GM12864 (cell line): ENCODE measurements at regions not wholly inside any gene's neighbourhood (a gene's known extent, or its start where the extent isn't known, plus 50 kb on each side); places are given as distances from the start of the nearest gene placed in this dataset.

ENCODE experiments used
- DNase-seq: peaks from one replicate; pipeline ENCODE4 v3.0.0-alpha.2; 2011; ENCODE audit warnings: low read depth
- H3K4me3 ChIP-seq: 2 replicates; pipeline ENCODE4 v1.5.1; 2011; ENCODE audit warnings: mild to moderate bottlenecking, low read depth, low read length, control low read depth
- TF ChIP-seq, protein P1 (sequence below): IDR thresholded peaks from 2 replicates; pipeline ENCODE4 v1.5.1; 2011; ENCODE audit warnings: low read depth, mild to moderate bottlenecking, moderate library complexity, low read length, control low read depth, inconsistent platforms; ENCODE audit errors: missing control alignments

DNA sequence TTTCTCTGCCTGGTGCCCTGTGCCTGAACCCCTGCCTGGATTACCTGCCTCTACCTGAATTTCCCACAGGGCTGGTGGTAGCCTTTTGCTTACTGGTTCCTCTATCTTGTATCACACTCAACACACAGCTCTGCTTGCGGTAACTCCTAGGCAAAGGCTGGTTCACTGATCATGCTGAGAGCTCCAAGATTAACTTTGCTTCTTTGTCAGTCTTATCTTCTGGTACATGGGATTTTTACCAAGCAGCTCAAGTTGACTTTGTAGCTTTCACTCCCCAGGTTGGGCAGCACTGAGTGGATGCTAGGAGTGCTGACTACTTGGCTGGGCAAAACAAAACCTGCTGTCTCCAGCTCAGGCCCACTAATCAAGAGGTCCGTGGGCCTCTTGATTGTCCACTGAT, 145.9 kb upstream of the GLRA1 start:
- no peak overlapping the region for H3K4me3 ChIP-seq
- no peak for DNase-seq
- TF ChIP-seq, protein P1, sequence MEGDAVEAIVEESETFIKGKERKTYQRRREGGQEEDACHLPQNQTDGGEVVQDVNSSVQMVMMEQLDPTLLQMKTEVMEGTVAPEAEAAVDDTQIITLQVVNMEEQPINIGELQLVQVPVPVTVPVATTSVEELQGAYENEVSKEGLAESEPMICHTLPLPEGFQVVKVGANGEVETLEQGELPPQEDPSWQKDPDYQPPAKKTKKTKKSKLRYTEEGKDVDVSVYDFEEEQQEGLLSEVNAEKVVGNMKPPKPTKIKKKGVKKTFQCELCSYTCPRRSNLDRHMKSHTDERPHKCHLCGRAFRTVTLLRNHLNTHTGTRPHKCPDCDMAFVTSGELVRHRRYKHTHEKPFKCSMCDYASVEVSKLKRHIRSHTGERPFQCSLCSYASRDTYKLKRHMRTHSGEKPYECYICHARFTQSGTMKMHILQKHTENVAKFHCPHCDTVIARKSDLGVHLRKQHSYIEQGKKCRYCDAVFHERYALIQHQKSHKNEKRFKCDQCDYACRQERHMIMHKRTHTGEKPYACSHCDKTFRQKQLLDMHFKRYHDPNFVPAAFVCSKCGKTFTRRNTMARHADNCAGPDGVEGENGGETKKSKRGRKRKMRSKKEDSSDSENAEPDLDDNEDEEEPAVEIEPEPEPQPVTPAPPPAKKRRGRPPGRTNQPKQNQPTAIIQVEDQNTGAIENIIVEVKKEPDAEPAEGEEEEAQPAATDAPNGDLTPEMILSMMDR, result no peak

DNA sequence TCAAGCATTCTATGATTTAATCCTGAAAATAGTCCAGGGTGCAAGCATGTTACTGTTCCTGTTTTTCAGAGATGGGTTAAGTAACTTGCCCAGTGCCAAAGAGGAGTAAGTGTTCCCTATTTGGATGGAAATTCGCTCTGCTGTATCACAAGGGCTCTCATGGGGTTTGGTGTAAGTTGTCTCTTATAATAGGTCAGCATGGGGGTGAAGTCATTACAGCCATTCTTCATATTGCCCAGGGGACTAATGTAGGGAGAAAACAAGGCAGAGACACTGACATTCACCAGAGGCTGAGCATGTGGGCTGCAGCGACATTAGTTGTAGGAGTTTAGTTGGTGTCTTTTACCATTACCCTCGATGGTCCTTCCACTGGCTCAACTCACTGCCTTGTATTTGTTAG, 142.1 kb upstream of the GLRA1 start:
- no peak overlapping the region for H3K4me3 ChIP-seq
- DNase-seq, result no peak
- TF ChIP-seq, protein P1, result no peak

DNA sequence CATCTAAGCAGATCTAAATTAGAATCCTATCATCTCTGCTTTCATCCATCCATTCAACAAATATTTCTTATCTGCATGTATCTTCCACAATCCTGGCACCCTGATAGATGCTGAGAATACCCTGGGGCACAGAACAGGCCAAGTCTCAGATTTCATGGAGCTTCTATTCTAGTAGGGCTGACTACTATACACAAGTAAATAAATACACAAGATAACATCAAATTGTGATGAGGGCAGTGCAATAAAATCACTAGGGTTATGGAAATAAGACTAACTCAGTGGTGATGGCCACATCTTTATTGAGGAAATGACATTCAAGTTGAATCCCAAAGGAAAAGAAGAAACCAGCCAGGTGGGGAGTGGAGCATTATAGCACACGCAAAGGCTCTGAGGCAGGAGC, 138.4 kb upstream of the GLRA1 start:
- H3K4me3 ChIP-seq, result no peak overlapping the region
- no peak for DNase-seq
- TF ChIP-seq, protein P1, result no peak

DNA sequence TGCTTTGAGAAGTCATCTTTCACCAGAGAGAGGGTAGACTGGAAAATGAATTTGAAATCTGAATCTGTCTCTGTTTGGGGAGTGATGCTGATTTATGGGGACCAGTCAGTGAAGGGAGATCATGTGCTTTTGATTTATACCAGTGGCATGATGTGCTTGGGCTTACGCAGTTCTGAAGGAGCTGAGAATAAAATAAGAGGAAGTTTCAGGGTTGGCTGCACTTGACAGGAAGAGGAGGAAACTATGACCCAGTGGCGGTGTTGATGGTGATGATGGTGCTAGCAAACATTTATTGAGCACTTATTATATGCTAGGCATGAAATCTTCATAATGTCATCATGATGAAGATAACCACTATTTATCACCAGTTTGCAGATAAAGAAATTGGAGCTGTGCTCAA, 136.4 kb upstream of the GLRA1 start:
- TF ChIP-seq, protein P1, result no peak
- DNase-seq, result no peak
- no peak overlapping the region for H3K4me3 ChIP-seq

DNA sequence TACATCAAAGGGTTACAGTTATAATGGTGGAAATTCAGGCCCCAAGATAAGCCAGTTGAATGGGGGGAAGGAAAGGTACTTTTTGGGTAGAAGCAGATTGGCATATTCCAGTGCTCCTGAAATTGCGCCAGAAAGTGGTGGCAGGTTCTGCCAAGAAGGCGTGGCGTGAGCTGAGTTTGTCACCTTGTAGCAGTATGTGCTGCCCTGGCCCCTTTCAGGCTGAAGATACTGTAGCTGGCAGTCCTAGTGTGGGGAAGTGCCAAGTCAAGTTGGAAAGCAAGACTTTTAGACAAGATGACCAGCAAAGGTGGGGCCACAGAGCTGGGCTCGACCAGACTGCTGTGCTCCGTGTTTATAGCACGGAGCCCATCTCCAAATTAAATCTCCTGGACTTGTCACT, 133.6 kb upstream of the GLRA1 start:
- no peak overlapping the region for H3K4me3 ChIP-seq
- no peak for DNase-seq
- TF ChIP-seq, protein P1, result no peak

DNA sequence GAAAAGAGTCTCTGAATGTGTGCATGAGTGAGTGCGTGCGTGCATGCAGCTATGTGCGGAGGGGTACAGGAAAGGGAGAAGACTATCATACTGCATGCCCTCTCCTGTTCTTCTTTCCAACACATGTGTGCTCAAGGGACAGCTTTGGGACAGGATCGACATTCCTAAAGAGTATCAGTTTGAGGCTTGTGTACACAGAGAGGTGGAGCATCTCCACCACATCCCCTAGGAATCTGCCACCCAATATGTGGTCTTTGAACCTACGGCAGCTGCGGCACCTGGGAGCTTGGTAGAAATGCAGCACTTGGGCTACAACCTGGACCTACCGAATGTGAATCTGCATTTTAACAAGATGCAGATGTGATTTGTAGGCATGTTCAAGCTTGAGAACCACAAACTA, 132.3 kb upstream of the GLRA1 start:
- DNase-seq, result no peak
- TF ChIP-seq, protein P1, result no peak
- H3K4me3 ChIP-seq, result no peak overlapping the region

DNA sequence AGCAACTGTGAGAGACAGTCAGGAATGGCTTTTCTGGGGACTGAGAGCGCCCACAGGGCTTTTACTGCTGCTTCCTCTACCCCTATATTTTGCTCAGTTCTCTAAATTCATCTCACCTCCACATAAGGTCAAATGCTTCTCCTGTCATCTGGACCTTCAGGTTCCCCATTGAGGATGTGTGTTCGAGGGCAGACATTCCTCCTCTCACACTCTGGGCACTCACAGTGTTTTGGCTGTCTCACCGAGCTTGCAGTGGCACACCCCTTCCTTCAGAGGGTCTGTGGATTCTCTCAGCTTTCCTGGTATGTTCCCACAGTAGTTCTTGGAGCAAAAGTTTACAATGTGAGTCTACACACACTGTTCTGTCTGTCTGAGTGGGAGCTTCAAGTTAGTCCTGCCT, 127.8 kb upstream of the GLRA1 start:
- TF ChIP-seq, protein P1, result no peak
- DNase-seq, result no peak

More for the DNA sequence above, 127.8 kb upstream of the GLRA1 start:
- H3K4me3 ChIP-seq, result no peak overlapping the region
